PFSK-1 (cell line): ENCODE measurements at regions not wholly inside any gene's neighbourhood (a gene's known extent, or its start where the extent isn't known, plus 50 kb on each side); places are given as distances from the start of the nearest gene placed in this dataset.

Experiments
- FOXP2 ChIP-seq: optimal IDR thresholded peaks from 2 replicates; pipeline ENCODE3; 2011; ENCODE audit warnings: borderline replicate concordance, control low read depth, inconsistent platforms; ENCODE audit not compliant: insufficient read depth; ENCODE audit errors: extremely low read length, extremely low read depth
- POLR2AphosphoS5 ChIP-seq: IDR thresholded peaks from 2 replicates; pipeline ENCODE4 v1.6.1; 2012; ENCODE audit warnings: low read depth, mild to moderate bottlenecking, control low read depth, low read length, moderate library complexity
- REST ChIP-seq, 2 experiments: IDR thresholded peaks; 2 replicates each; pipeline versions ENCODE4 v1.6.1 to v1.8.0; 2011 to 2012; ENCODE audit warnings: low read depth in 2 of 2, low read length in 2 of 2, control low read depth in 1 of 2, inconsistent platforms in 1 of 2, mild to moderate bottlenecking in 1 of 2, moderate library complexity in 1 of 2; ENCODE audit not compliant: insufficient read depth in 1 of 2
- SIN3A ChIP-seq: IDR thresholded peaks from 2 replicates; pipeline ENCODE4 v1.6.1; 2012; ENCODE audit warnings: mild to moderate bottlenecking, low read length, moderate library complexity, borderline replicate concordance; ENCODE audit not compliant: insufficient read depth
- TAF1 ChIP-seq: IDR thresholded peaks from 2 replicates; pipeline ENCODE4 v1.6.1; 2012; ENCODE audit warnings: low read length, control low read depth, borderline replicate concordance; ENCODE audit not compliant: insufficient read depth

GRCh38 chr2:146241023-146241422, 1603.8 kb upstream of the ACVR2A start:
- TF ChIP-seq POLR2AphosphoS5 (no peak), REST (IDR thresholded peaks at IDR 0.05; ENCODE audit: insufficient read depth in 1 of 2, low read depth in 2 of 2, low read length in 2 of 2) (no peak), FOXP2 (no peak), TAF1 (no peak), SIN3A (no peak)

GRCh38 chr2:146240391-146240790, 1604.4 kb upstream of the ACVR2A start:
- TF ChIP-seq REST (IDR thresholded peaks at IDR 0.05; ENCODE audit: insufficient read depth in 1 of 2, low read depth in 2 of 2, low read length in 2 of 2) = no peak
- no peak for TF ChIP-seq POLR2AphosphoS5
- TF ChIP-seq FOXP2 = no peak
- no peak for TF ChIP-seq SIN3A
- TF ChIP-seq TAF1 = no peak

- TF ChIP-seq SIN3A (no peak), REST (IDR thresholded peaks at IDR 0.05; ENCODE audit: insufficient read depth in 1 of 2, low read depth in 2 of 2, low read length in 2 of 2) (no peak), FOXP2 (no peak), POLR2AphosphoS5 (no peak), TAF1 (no peak)
Measured at GRCh38 chr2:146239392-146240135, 1605.3 kb upstream of the ACVR2A start.

GRCh38 chr2:146238254-146238966, 1606.4 kb upstream of the ACVR2A start:
- no peak for TF ChIP-seq SIN3A
- TF ChIP-seq POLR2AphosphoS5 = no peak
- no peak for TF ChIP-seq REST (IDR thresholded peaks at IDR 0.05; ENCODE audit: insufficient read depth in 1 of 2, low read depth in 2 of 2, low read length in 2 of 2)
- TF ChIP-seq FOXP2 = no peak
- TF ChIP-seq TAF1 = no peak

GRCh38 chr2:146235158-146235557, 1609.7 kb upstream of the ACVR2A start:
- TF ChIP-seq POLR2AphosphoS5 (no peak), REST (IDR thresholded peaks at IDR 0.05; ENCODE audit: insufficient read depth in 1 of 2, low read depth in 2 of 2, low read length in 2 of 2) (no peak), TAF1 (no peak), SIN3A (no peak), FOXP2 (no peak)
